Hypothalamus (tissue), 51 donors: ENCODE measurements at regions not wholly inside any gene's neighbourhood (a gene's known extent, or its start where the extent isn't known, plus 50 kb on each side); places are given as distances from the start of the nearest gene placed in this dataset.

Experiments used
- DNase-seq, 51 donors: peaks; one replicate each; lab custom pipeline; 2025; lab: John Stamatoyannopoulos, UW

- DNase-seq: no peak
These were observed 444.5 kb upstream of the SLC8A1 start for GRCh38 chr2:40896358-40896757.

- no peak for DNase-seq
These were observed 462.8 kb upstream of the SLC8A1 start for GRCh38 chr2:40914666-40915065.

DNA sequence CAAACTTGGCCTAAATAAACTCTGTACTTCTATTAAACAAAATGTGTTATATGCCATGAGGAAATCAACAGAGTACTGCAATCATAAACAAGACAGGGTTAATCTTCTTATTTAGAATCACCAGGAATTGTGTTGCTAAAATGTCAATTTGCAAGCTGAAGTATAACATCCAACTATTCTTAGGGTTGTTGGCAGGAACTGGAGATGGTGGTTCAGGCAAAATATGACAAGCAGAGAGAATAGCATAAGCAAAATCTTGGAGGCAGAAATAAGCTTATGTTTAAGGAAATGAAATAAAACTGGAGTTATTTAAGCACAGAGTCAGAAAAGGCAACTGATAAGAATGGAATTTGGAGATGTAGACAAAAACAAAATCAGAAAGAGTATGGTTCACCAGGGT, 463.8 kb upstream of the SLC8A1 start:
- DNase-seq: no peak

DNA sequence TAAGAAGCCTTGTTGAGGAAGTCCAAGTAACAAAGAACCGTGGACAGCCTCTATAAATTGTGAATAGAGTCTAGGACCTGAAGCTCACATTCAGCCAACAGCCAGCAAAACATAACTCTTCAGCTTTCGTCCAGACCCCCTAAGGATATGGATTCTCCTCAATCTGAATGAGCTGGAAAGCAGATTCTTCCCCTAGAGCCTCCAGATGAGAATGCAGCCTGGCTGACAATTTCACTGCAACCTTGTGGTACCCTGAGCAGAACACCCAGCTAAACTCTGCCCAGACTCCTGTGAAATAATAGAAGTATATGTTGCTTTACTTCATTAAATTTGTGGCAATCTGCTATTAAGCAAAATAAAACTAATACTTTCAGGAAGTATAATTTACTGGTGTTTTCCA, 483.5 kb upstream of the SLC8A1 start:
- DNase-seq: no peak

DNA sequence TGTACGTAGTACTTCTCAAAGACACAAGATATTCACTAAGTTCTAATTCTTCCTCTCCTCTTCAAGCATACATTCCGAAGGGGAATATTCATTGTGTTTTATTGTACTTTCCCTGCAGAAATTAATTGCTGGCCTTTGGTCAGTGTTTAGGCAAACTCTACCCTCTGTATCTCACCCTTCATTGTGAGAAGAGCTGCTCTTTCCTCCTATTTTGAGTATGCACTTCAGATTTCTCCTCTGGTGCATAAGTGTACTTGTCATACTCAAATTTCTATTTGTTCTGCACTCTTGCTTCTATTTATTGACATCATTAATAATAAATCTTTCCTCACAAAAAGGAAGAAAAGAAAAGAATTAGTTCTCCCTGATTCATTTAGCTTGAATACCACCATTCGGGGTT, 485.4 kb upstream of the SLC8A1 start:
- DNase-seq: no peak

DNA sequence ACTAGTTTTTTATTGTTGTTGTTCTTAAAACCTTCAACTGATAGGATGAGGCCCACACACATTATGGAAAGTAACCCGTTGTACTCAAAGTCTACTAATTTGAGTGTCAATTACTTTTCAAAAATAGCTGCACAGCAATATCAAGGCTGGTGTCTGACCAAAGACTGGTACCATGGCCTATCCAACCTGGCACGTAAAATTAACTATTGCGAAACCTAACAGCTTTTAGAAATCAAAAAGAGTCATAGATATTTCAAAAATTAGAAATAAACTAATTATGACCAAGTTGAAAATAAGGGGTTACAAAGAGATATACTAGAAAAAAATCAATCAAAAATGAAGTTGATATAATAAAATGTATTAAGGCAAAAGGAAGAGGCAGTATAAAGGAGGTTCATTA, 501.5 kb upstream of the SLC8A1 start:
- DNase-seq: no peak

DNA sequence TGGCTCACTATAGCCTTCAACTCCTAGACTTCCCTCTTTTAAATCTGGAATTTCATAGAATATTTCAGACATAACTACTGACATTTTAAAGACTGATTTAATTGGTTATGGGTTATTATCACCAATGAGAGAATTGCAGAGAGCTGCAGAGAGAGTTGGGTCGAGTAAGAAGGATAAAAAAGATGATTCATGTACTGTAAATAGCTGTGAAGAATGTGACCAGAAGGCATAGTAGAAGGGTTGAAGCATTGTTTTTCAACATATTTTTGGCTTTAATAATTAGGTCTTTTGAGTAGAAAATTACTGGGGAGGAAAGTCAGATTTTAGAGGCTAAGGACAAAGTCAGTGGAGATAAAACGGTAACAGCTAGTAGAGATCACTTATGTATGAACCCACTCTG, 503.2 kb upstream of the SLC8A1 start:
- no peak for DNase-seq

DNA sequence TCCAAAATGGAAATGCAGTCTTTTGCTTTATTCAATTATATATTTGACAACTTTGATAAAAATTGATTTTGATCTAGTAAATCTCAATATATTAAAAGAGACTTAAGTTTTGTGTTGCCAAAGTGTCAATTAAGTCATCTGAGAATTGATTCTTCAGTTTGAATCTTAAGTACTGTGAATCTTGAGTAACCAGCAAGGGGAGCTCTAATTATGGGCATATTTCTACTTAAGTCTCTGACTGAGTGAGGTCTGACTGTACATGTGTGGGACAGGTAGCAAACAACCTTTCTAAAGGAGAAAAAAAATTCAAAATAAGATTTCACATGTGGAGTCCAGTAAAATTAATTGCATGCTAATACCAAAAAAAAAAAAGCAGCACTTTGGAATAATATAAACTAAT, 503.7 kb upstream of the SLC8A1 start:
- no peak for DNase-seq

- no peak for DNase-seq
These were observed 505.6 kb upstream of the SLC8A1 start for GRCh38 chr2:40957508-40957907.

DNA sequence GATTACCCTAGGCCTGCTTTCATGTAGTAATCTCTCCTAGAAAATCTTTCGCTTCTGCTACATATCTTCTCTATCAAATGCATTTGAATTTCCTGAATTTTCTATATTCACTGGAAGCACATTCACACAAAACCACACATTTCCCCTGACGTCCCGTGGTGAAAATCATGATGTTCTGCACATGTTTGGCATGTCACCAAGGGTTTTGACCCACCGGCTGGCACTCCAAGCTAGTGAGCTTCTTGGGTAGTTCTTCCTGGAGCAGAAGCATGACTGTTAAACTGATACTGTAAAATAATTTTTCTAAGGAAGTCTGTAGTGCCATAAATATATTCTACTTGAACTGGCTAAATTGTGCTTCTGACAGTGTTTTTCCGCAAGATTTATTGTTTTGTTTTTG, 510.1 kb upstream of the SLC8A1 start:
- DNase-seq: no peak

- no peak for DNase-seq
These were observed 512.8 kb upstream of the SLC8A1 start for GRCh38 chr2:40964509-40965250.

DNA sequence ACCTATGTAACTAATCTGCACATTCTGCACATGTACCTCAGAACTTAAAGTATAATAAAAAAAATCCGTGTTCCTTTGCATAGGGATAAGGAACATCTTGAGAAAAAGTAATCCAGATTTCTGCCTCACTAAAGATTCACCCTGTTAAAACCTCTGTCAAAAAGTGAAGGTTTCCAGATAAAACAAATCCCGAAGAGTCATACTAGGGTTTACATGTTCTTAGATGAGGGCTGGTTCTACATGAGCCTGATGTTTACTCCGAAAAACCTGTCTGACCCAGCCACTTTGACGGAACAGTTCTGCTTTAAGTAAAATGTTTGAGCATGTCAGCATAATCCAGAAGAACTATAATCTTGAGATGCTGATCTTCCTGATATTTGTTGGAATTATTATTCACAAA, 515.6 kb upstream of the SLC8A1 start:
- DNase-seq: no peak

- no peak for DNase-seq
These were observed 523.3 kb upstream of the SLC8A1 start for GRCh38 chr2:40975151-40975550.

- DNase-seq: no peak
These were observed 545.5 kb upstream of the SLC8A1 start for GRCh38 chr2:40997362-40997761.

DNA sequence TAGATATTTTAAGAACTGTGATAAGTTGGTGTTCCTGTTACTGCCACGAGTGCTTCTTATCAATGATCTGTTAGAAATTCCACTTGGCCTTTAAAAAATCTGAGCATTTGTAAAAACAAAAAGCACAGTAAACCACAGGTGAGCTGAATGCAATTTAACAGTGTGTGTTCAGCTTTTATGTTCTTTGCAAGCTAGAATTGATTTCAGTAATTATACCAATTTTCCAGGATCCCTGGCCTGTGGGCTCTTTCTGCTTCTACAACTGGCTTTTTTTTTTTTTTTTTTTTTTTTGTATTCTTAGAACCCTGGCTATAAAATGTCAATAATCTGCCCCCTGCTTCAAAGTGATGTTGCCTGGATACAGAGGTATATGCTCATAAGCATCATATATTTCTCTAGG, 548.5 kb upstream of the SLC8A1 start:
- no peak for DNase-seq

- no peak for DNase-seq
These were observed 549.0 kb upstream of the SLC8A1 start for GRCh38 chr2:41000906-41001305.

DNA sequence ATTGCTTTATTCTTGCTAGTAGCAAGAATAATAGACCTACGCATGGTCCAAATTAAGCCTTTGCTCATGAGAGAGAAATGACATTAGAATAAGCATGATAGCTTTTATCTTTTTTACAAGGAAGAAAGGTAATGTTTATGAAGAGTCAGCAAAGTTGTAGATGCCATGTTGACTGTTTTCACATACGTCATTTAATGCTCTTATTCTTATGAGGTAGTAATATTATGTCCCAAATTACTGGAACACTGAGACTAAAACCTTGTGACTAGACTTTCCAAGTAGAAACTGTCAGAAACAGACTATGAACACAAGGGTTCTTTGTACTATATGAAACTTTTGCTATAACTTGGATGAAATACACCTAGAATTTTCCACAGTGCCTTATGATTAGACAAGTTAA, 552.8 kb upstream of the SLC8A1 start:
- no peak for DNase-seq

DNA sequence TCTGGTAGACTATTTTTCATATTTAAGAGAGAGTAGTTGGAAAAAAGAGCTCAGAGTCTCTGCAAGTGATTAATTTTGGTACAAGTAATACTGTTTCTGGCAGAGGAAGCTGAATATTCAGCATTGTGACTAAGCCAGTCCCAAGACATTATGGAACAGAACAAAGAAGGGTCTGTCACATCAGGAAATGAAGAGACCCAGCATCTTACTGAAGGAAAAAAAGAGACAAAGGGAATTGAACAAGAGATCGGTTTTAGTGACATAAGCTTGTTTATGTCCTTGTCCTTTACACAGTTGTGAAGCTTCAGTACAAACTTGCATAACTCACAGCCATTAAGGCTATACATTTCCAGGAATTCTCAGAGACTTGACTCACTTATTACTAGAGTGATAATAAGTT, 568.5 kb upstream of the SLC8A1 start:
- no peak for DNase-seq

DNA sequence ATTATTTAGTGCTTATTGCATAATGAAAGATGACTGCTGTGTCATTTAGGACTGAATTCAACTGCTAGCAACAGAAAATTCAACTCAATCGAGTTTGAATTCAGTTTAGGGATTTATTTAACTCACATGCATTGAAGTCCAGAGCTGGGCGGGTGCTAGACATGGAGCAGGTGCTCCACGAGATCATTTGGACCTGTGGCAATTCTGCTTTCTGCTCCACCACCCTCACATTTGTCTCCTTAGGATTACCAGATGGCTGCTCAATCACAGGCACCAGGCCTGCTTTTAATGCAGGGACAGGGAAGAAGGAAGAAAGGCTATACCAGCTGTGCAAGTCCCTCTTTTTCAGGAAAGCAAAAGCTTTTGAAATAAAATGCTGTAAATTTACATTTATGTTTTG, 572.9 kb upstream of the SLC8A1 start:
- no peak for DNase-seq

DNA sequence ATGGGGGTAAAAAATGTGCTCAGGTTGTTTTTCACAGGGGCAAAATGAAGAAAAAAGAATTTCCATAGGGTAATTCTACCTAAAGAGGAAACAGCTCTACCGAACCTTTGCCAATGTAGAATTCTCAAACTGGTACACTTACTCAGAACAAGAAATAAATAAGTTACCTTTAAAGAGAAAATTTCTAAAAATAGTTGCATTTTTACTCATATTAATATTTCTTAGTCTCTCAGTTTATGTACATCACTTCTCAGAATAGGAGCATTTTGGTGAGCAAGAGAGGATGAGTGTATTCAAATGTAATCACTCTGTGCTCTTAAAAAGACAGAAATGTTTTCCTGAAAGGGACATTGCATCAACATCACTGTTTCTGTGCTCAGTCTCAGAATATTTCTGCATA, 574.7 kb upstream of the SLC8A1 start:
- no peak for DNase-seq

DNA sequence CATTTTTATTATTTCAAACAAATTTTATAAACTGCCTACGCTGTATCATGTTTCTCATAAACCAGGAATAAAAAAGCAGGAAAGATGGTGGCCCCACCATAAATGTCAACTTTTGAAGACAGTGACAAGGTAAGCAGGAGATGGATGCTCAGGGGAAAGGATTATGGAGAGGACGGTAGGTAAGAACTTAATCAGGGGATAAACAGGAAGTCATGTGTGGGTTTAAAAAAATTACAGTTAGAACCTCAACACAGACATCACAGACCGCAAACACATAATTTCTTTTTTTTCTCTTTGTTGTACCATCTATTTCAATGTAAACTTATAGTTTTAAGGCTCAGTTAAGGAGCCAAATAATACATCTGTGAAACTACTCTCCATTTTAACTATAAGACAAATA, 575.2 kb upstream of the SLC8A1 start:
- no peak for DNase-seq

GRCh38 chr2:41031282-41031681, 579.4 kb upstream of the SLC8A1 start:
- DNase-seq: no peak

DNA sequence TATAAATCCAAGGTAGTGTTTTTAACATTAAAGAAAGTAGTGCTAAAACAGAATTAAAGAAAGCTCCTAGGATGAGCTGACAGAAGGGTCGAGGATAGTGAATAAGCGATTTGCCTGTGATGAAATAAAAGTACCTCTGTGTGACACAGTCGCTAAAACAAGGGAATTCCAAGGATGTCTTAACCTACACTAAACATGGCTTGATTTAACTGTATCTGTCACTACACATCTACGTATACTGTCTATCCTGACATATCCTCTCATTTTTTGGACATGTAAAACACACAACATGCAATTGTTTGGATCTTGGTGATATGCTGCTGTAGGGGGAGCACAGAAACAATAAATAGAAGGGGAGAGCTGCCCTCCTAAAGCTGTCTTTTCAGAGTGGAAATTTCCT, 580.8 kb upstream of the SLC8A1 start:
- no peak for DNase-seq
